Nephron progenitor cell (in vitro differentiated cells): ENCODE measurements at regions not wholly inside any gene's neighbourhood (a gene's known extent, or its start where the extent isn't known, plus 50 kb on each side); places are given as distances from the start of the nearest gene placed in this dataset.

Experiments
- DNase-seq: peaks from one replicate; pipeline ENCODE4 v3.0.0; 2021
- H3K27ac Mint-ChIP-seq: 2 replicates; pipeline ENCODE4 v1.8.0; 2021; ENCODE audit warnings: mild to moderate bottlenecking, moderate library complexity, mixed read lengths
- H3K27me3 Mint-ChIP-seq: 2 replicates; pipeline ENCODE4 v1.8.0; 2021; ENCODE audit warnings: mild to moderate bottlenecking, low read depth, mixed read lengths; ENCODE audit not compliant: poor library complexity
- H3K36me3 Mint-ChIP-seq: 2 replicates; pipeline ENCODE4 v1.8.0; 2021; ENCODE audit warnings: low read depth, mixed read lengths
- H3K4me1 Mint-ChIP-seq: 2 replicates; pipeline ENCODE4 v1.8.0; 2021; ENCODE audit warnings: mixed read lengths
- H3K4me3 Mint-ChIP-seq: 2 replicates; pipeline ENCODE4 v1.8.0; 2021; ENCODE audit warnings: mild to moderate bottlenecking, moderate library complexity, mixed read lengths
- H3K9me3 Mint-ChIP-seq: 2 replicates; pipeline ENCODE4 v1.8.0; 2021; ENCODE audit warnings: mild to moderate bottlenecking, moderate library complexity, mixed read lengths
- TF ChIP-seq, protein P1 (sequence below): fragments of 200-600 bp; sonication (generic); IDR thresholded peaks from 2 replicates; pipeline ENCODE4 v1.5.0; 2021; ENCODE audit warnings: antibody characterized with exemption

DNA sequence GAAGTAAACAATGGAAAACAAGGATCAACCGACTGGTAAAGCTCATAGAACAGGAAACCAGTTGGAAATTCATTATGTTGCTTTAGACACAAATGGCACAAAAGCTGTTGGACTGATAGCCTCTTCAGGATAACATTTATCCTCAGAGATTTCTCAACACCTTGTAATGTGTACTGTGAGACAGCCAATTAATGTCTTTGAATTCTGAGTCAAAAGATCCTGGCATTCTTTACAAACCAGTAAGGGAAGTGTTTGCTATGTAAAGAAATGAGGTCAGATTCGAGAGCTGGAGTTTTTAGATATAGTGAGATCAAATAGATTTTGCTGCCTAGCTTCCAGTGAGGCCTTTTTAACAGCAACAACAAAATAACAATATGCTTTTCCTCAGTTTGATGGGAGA, 439.2 kb downstream of the C6orf118 start:
- Mint-ChIP-seq H3K4me3 (no peak overlapping the region), H3K9me3 (peaks cover 20% of the 10 kb centered on the region), H3K36me3 (no peaks in the 10 kb centered on the region), H3K27me3 (peaks cover 5% of the 10 kb centered on the region), H3K27ac (no peak overlapping the region), H3K4me1 (peaks cover 14% of the 10 kb centered on the region)
- TF ChIP-seq, protein P1, sequence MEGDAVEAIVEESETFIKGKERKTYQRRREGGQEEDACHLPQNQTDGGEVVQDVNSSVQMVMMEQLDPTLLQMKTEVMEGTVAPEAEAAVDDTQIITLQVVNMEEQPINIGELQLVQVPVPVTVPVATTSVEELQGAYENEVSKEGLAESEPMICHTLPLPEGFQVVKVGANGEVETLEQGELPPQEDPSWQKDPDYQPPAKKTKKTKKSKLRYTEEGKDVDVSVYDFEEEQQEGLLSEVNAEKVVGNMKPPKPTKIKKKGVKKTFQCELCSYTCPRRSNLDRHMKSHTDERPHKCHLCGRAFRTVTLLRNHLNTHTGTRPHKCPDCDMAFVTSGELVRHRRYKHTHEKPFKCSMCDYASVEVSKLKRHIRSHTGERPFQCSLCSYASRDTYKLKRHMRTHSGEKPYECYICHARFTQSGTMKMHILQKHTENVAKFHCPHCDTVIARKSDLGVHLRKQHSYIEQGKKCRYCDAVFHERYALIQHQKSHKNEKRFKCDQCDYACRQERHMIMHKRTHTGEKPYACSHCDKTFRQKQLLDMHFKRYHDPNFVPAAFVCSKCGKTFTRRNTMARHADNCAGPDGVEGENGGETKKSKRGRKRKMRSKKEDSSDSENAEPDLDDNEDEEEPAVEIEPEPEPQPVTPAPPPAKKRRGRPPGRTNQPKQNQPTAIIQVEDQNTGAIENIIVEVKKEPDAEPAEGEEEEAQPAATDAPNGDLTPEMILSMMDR: no peak
- no peak for DNase-seq

DNA sequence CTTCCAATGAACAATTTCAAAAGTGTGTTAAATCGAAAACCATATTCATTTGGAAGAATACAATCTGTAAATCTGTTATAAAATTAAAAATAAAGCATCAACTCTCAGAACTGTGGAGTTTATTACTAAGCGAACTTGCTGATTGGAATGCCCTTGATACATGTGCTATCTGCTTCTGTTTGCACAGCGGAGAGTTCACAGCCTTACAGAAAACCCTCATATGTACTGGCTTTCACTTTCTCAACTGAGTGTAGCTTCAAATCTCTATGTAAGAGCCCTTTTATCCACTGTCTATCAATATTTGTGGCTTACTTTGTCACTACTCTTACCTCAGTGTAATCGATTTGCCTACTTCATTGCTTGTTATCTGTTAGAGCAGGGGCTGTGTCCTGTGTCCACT, 447.4 kb downstream of the C6orf118 start:
- DNase-seq: no peak
- Mint-ChIP-seq H3K36me3 (no peaks in the 10 kb centered on the region), H3K27me3 (no peaks in the 10 kb centered on the region), H3K4me3 (no peak overlapping the region), H3K9me3 (peaks cover 2% of the 10 kb centered on the region), H3K4me1 (no peaks in the 10 kb centered on the region), H3K27ac (no peak overlapping the region)
- TF ChIP-seq, protein P1: no peak

DNA sequence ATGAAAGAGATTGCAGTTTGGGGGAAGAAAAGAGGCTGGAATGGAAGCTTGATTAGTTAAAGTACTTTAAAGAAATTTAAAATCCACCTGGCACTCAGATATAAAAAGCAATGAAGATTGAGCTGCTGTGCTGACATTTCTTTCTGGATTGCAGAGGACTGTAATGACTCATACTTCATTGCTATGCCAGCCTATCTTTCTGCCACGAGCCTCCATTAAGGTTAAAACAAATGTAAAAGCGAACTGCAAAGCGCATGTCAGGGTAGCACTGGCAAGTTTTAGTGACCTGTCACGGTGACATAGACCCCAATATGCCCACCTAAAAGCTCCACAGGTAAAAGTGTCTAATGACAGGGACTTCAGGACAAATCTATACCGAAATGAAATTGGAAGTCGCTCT, 449.6 kb downstream of the C6orf118 start:
- no peak for DNase-seq
- TF ChIP-seq, protein P1: no peak
- no peaks in the 10 kb centered on the region for H3K9me3 Mint-ChIP-seq
- H3K36me3 Mint-ChIP-seq: no peaks in the 10 kb centered on the region
- no peak overlapping the region for H3K27ac Mint-ChIP-seq
- H3K27me3 Mint-ChIP-seq: no peaks in the 10 kb centered on the region
- H3K4me1 Mint-ChIP-seq: no peaks in the 10 kb centered on the region
- no peak overlapping the region for H3K4me3 Mint-ChIP-seq

DNA sequence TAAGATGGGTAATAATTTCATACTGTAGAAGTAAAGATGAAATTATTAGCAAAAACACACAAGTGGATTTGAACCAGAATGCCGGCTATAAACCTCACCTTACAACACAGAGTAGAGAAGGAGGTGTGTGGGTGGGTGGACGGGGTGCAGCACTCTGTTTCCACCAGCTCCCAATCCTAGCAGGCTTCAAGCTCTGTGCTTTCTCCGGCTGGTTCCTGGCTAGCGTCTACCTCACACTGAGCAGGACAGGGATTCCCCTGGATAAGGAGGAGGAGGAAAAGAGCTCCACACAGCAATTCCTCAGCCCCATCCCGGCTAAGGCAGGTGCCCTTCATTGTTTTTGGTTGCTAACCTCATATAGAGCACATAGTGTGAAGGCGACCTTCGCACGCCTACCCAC, 453.3 kb downstream of the C6orf118 start:
- Mint-ChIP-seq H3K9me3 (no peaks in the 10 kb centered on the region), H3K4me1 (no peaks in the 10 kb centered on the region), H3K27me3 (no peaks in the 10 kb centered on the region), H3K27ac (no peak overlapping the region), H3K36me3 (no peaks in the 10 kb centered on the region), H3K4me3 (no peak overlapping the region)
- TF ChIP-seq, protein P1: no peak
- no peak for DNase-seq

DNA sequence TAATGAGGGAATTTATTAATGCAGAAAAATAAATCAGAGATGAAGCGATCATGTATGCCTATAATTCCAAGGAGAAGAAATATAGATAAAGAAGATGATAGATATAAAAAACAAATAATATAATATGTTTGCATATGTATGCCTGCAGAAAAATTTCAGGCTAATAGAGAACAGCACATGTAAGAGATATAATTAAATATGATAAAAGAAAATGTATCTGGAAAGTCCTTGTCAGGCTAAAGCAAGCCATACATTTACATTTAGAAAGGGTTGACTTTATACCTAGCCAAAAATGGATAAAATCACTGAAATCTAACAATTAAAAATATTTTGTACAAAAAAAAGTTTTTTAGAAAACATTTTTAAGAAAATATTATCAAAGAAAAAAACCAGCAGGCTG, 454.1 kb downstream of the C6orf118 start:
- H3K4me1 Mint-ChIP-seq: no peaks in the 10 kb centered on the region
- H3K27ac Mint-ChIP-seq: no peak overlapping the region
- TF ChIP-seq, protein P1: no peak
- no peaks in the 10 kb centered on the region for H3K36me3 Mint-ChIP-seq
- no peak overlapping the region for H3K4me3 Mint-ChIP-seq
- H3K9me3 Mint-ChIP-seq: no peaks in the 10 kb centered on the region
- no peaks in the 10 kb centered on the region for H3K27me3 Mint-ChIP-seq
- DNase-seq: no peak

DNA sequence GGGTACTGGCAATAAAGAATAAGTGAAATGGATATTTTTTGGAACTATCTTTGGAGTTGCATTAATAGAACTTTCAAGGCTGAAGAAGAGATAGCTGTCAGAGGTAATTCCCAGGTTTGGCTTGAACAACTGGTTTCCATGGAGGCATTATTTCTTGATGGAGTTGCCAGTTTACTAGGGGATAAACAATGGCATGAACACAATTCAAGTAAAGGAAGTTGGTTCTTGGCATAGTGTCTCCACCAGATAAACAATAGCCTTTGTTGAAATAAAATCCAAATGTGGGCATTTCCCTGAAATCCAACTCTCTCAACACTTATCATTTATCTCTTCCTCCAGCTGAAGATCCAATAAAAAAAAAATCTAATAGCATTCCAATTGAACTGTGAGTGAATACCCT, 454.9 kb downstream of the C6orf118 start:
- no peak for DNase-seq
- H3K4me1 Mint-ChIP-seq: no peaks in the 10 kb centered on the region
- no peak overlapping the region for H3K4me3 Mint-ChIP-seq
- H3K27ac Mint-ChIP-seq: no peak overlapping the region
- H3K27me3 Mint-ChIP-seq: no peaks in the 10 kb centered on the region
- no peaks in the 10 kb centered on the region for H3K36me3 Mint-ChIP-seq
- TF ChIP-seq, protein P1: no peak
- H3K9me3 Mint-ChIP-seq: no peaks in the 10 kb centered on the region
